Neuronal stem cell (in vitro differentiated cells): ENCODE measurements at regions not wholly inside any gene's neighbourhood (a gene's known extent, or its start where the extent isn't known, plus 50 kb on each side); places are given as distances from the start of the nearest gene placed in this dataset.

Experiments used
- DNase-seq: peaks from one replicate; pipeline ENCODE4 v3.0.0-alpha.2; 2013; ENCODE audit warnings: low spot score
- H2AFZ ChIP-seq: one replicate; pipeline ENCODE4 v1.6.1; 2013; ENCODE audit warnings: mild to moderate bottlenecking, low read length, inconsistent platforms
- H2AK5ac ChIP-seq: 2 replicates; pipeline ENCODE4 v1.6.1; 2013; ENCODE audit warnings: low read depth, mild to moderate bottlenecking, inconsistent platforms, low read length, moderate library complexity, mixed read lengths
- H2BK120ac ChIP-seq: 2 replicates; pipeline ENCODE4 v1.6.1; 2013; ENCODE audit warnings: low read depth, mild to moderate bottlenecking, inconsistent platforms, low read length, moderate library complexity, mixed read lengths
- H2BK12ac ChIP-seq: one replicate; pipeline ENCODE4 v1.6.1; 2013; ENCODE audit warnings: low read length, inconsistent platforms
- H2BK15ac ChIP-seq: 2 replicates; pipeline ENCODE4 v1.6.1; 2013; ENCODE audit warnings: mild to moderate bottlenecking, low read length, inconsistent platforms, mixed read lengths
- H2BK5ac ChIP-seq: one replicate; pipeline ENCODE4 v1.6.1; 2013; ENCODE audit warnings: inconsistent platforms, mild to moderate bottlenecking, low read length, moderate library complexity
- H3K14ac ChIP-seq: one replicate; pipeline ENCODE4 v1.6.1; 2013; ENCODE audit warnings: low read length, inconsistent platforms
- H3K18ac ChIP-seq: 2 replicates; pipeline ENCODE4 v1.6.1; 2013; ENCODE audit warnings: low read length, inconsistent platforms
- H3K23ac ChIP-seq: 2 replicates; pipeline ENCODE4 v1.6.1; 2013; ENCODE audit warnings: low read depth, mild to moderate bottlenecking, mixed read lengths, low read length, inconsistent platforms; ENCODE audit not compliant: poor library complexity
- H3K27ac ChIP-seq: replicated peaks from 3 replicates; pipeline ENCODE4 v1.5.1; 2013; ENCODE audit warnings: low read length, inconsistent platforms
- H3K27me3 ChIP-seq, 3 experiments: 2 replicates each; pipeline ENCODE4 v1.6.1; 2013; ENCODE audit warnings: low read length in 3 of 3, mild to moderate bottlenecking in 2 of 3, inconsistent platforms in 1 of 3, low read depth in 1 of 3, mixed read lengths in 1 of 3, moderate library complexity in 1 of 3; ENCODE audit not compliant: control insufficient read depth in 3 of 3, insufficient read depth in 3 of 3
- H3K36me3 ChIP-seq, 2 donors: replicated peaks in 1 of 2; 2 replicates each; pipeline ENCODE4 v1.6.1; 2013; ENCODE audit warnings: low read length in 2 of 2; ENCODE audit not compliant: control insufficient read depth in 2 of 2, insufficient read depth in 2 of 2
- H3K4ac ChIP-seq: 2 replicates; pipeline ENCODE4 v1.6.1; 2013; ENCODE audit warnings: inconsistent platforms, mild to moderate bottlenecking, low read length, moderate library complexity
- H3K4me1 ChIP-seq, 2 donors: 1 replicate in 1 of 2; 2 replicates in 1 of 2; pipeline ENCODE4 v1.6.1; 2013; ENCODE audit warnings: low read length in 2 of 2, low read depth in 1 of 2; ENCODE audit not compliant: control insufficient read depth in 2 of 2, insufficient read depth in 1 of 2
- H3K4me2 ChIP-seq: one replicate; pipeline ENCODE4 v1.6.1; 2013; ENCODE audit warnings: mild to moderate bottlenecking, low read length, inconsistent platforms; ENCODE audit not compliant: insufficient read depth, poor library complexity, severe bottlenecking
- H3K4me3 ChIP-seq, 2 donors: 2 replicates each; pipeline ENCODE4 v1.5.1; 2013; ENCODE audit warnings: low read length in 2 of 2, mild to moderate bottlenecking in 2 of 2, inconsistent platforms in 1 of 2, moderate library complexity in 1 of 2
- H3K79me1 ChIP-seq: one replicate; pipeline ENCODE4 v1.6.1; 2013; ENCODE audit warnings: low read depth, mild to moderate bottlenecking, inconsistent platforms, low read length, moderate library complexity
- H3K9ac ChIP-seq: one replicate; pipeline ENCODE4 v1.6.1; 2013; ENCODE audit warnings: mild to moderate bottlenecking, low read depth, low read length, inconsistent platforms; ENCODE audit not compliant: poor library complexity
- H3K9me3 ChIP-seq, 2 donors: replicated peaks in 1 of 2; 2 replicates each; pipeline versions ENCODE3 to v1.6.1; 2013; ENCODE audit warnings: low read length in 2 of 2, mild to moderate bottlenecking in 2 of 2, inconsistent platforms in 1 of 2, low read depth in 1 of 2, mixed read lengths in 1 of 2, moderate library complexity in 1 of 2; ENCODE audit not compliant: control insufficient read depth in 2 of 2, insufficient read depth in 1 of 2
- H4K8ac ChIP-seq: one replicate; pipeline ENCODE4 v1.6.1; 2013; ENCODE audit warnings: low read depth, mild to moderate bottlenecking, inconsistent platforms, low read length, moderate library complexity
- H4K91ac ChIP-seq: one replicate; pipeline ENCODE4 v1.6.1; 2013; ENCODE audit warnings: low read length, low read depth, mild to moderate bottlenecking, inconsistent platforms; ENCODE audit not compliant: poor library complexity
- WGBS, 2 donors: extraction: QIAGEN DNeasy Blood & Tissue Kit; methylation state at CpG; one replicate each; pipeline ENCODE4 v1.1.7; 2013; ENCODE audit warnings: missing lambda C conversion rate in 2 of 2, mixed read lengths in 1 of 2; ENCODE audit not compliant: insufficient read length in 2 of 2, insufficient replicate concordance in 1 of 2; ENCODE audit errors: extremely low coverage in 2 of 2; 5-methylcytosine and 5-hydroxymethylcytosine counted together

- Histone ChIP-seq H2BK12ac (no peak overlapping the region), H3K18ac (no peak overlapping the region), H2AFZ (no peak overlapping the region), H3K23ac (no peak overlapping the region), H3K4ac (no peak overlapping the region), H3K79me1 (no peaks in the 10 kb centered on the region), H3K27me3 (no peaks in the 10 kb centered on the region), H3K27ac (no peak overlapping the region), H3K9me3 (no peaks in the 10 kb centered on the region), H3K14ac (no peak overlapping the region), H3K4me2 (no peak overlapping the region), H3K36me3 (no peaks in the 10 kb centered on the region), H3K9ac (no peak overlapping the region), H4K91ac (no peak overlapping the region), H2BK5ac (no peak overlapping the region), H2BK15ac (no peak overlapping the region), H2AK5ac (no peak overlapping the region), H3K4me1 (no peaks in the 10 kb centered on the region), H2BK120ac (no peak overlapping the region), H3K4me3 (no peak overlapping the region), H4K8ac (no peak overlapping the region)
- DNase-seq = no peak
- WGBS, 2 donors = no CpG with 5 or more reads among the region's 7 CpGs
Measured at GRCh38 chr5:11973469-11973868, 69.2 kb upstream of the CTNND2 start.

GRCh38 chr5:11963227-11963626 is 59.0 kb upstream of the CTNND2 start:
- H2BK15ac ChIP-seq = no peak overlapping the region
- no peak overlapping the region for H2AK5ac ChIP-seq
- no peak overlapping the region for H2BK5ac ChIP-seq
- H2BK120ac ChIP-seq = no peak overlapping the region
- no peak overlapping the region for H3K18ac ChIP-seq
- no peak overlapping the region for H3K4me2 ChIP-seq
- H3K23ac ChIP-seq = no peak overlapping the region
- H3K36me3 ChIP-seq = no peaks in the 10 kb centered on the region
- WGBS, 2 donors = no CpG with 5 or more reads among the region's 3 CpGs
- no peak overlapping the region for H3K14ac ChIP-seq
- H3K4me3 ChIP-seq = no peak overlapping the region
- H4K8ac ChIP-seq = no peak overlapping the region
- H3K27ac ChIP-seq = no peak overlapping the region
- H3K79me1 ChIP-seq = no peaks in the 10 kb centered on the region
- DNase-seq = no peak
- H2AFZ ChIP-seq = no peak overlapping the region
- H4K91ac ChIP-seq = no peak overlapping the region
- H3K4me1 ChIP-seq = no peaks in the 10 kb centered on the region
- no peaks in the 10 kb centered on the region for H3K9me3 ChIP-seq
- H3K27me3 ChIP-seq = no peaks in the 10 kb centered on the region
- H3K4ac ChIP-seq = no peak overlapping the region
- H2BK12ac ChIP-seq = no peak overlapping the region
- H3K9ac ChIP-seq = no peak overlapping the region

- H2AK5ac ChIP-seq = no peak overlapping the region
- H2AFZ ChIP-seq = no peak overlapping the region
- DNase-seq = no peak
- H3K23ac ChIP-seq = no peak overlapping the region
- H4K8ac ChIP-seq = no peak overlapping the region
- H3K14ac ChIP-seq = no peak overlapping the region
- H2BK12ac ChIP-seq = no peak overlapping the region
- no peaks in the 10 kb centered on the region for H3K36me3 ChIP-seq
- H4K91ac ChIP-seq = no peak overlapping the region
- H3K9me3 ChIP-seq = no peaks in the 10 kb centered on the region
- H3K27ac ChIP-seq = no peak overlapping the region
- no peak overlapping the region for H2BK15ac ChIP-seq
- no CpG with 5 or more reads among the region's 4 CpGs for WGBS, 2 donors
- H3K4ac ChIP-seq = no peak overlapping the region
- H3K4me1 ChIP-seq = no peaks in the 10 kb centered on the region
- no peaks in the 10 kb centered on the region for H3K27me3 ChIP-seq
- H3K9ac ChIP-seq = no peak overlapping the region
- no peak overlapping the region for H3K4me2 ChIP-seq
- no peak overlapping the region for H2BK5ac ChIP-seq
- no peak overlapping the region for H3K18ac ChIP-seq
- H2BK120ac ChIP-seq = no peak overlapping the region
- H3K79me1 ChIP-seq = no peaks in the 10 kb centered on the region
- no peak overlapping the region for H3K4me3 ChIP-seq
Measured at GRCh38 chr5:11962122-11962521, 57.9 kb upstream of the CTNND2 start.

- no peaks in the 10 kb centered on the region for H3K9me3 ChIP-seq
- H4K8ac ChIP-seq = no peak overlapping the region
- DNase-seq = no peak
- H3K4me1 ChIP-seq = no peaks in the 10 kb centered on the region
- H3K27me3 ChIP-seq = no peaks in the 10 kb centered on the region
- H3K79me1 ChIP-seq = no peaks in the 10 kb centered on the region
- H2BK120ac ChIP-seq = no peak overlapping the region
- no peak overlapping the region for H3K4me3 ChIP-seq
- H3K9ac ChIP-seq = no peak overlapping the region
- no peak overlapping the region for H4K91ac ChIP-seq
- no peaks in the 10 kb centered on the region for H3K36me3 ChIP-seq
- no peak overlapping the region for H2AK5ac ChIP-seq
- H2BK5ac ChIP-seq = no peak overlapping the region
- H3K4me2 ChIP-seq = no peak overlapping the region
- H3K27ac ChIP-seq = no peak overlapping the region
- WGBS, 2 donors = no CpG with 5 or more reads among the region's 2 CpGs
- no peak overlapping the region for H3K14ac ChIP-seq
- no peak overlapping the region for H2AFZ ChIP-seq
- no peak overlapping the region for H2BK12ac ChIP-seq
- H3K23ac ChIP-seq = no peak overlapping the region
- H3K18ac ChIP-seq = no peak overlapping the region
- H3K4ac ChIP-seq = no peak overlapping the region
- no peak overlapping the region for H2BK15ac ChIP-seq
Measured at GRCh38 chr5:11958321-11958720, 54.1 kb upstream of the CTNND2 start.
